SJCRH30 (cell line): ENCODE measurements at regions not wholly inside any gene's neighbourhood (a gene's known extent, or its start where the extent isn't known, plus 50 kb on each side); places are given as distances from the start of the nearest gene placed in this dataset.
"Not testable (repeated sequence)": the region's sequence is repeated elsewhere in the genome, so short reads cannot be mapped to it uniquely, and the experiment has no call there.

ENCODE experiments used
- DNase-seq, 2 experiments: peaks; one replicate each; pipeline ENCODE4 v3.0.0-alpha.2; 2015 to 2020
- H3K27ac ChIP-seq: fragments of 250-450 bp; sonication (Bioruptor Pico); 2 replicates; pipeline ENCODE4 v1.5.1; 2020; ENCODE audit warnings: mild to moderate bottlenecking, moderate library complexity
- H3K27me3 ChIP-seq: fragments of 250-450 bp; sonication (Bioruptor Pico); 2 replicates; pipeline ENCODE4 v1.5.1; 2020; ENCODE audit warnings: mild to moderate bottlenecking, moderate library complexity
- H3K36me3 ChIP-seq: fragments of 250-450 bp; sonication (Bioruptor Pico); 2 replicates; pipeline ENCODE4 v1.5.1; 2020; ENCODE audit warnings: mild to moderate bottlenecking, moderate library complexity
- H3K4me1 ChIP-seq: fragments of 250-450 bp; sonication (Bioruptor Pico); 2 replicates; pipeline ENCODE4 v1.5.1; 2020; ENCODE audit warnings: mild to moderate bottlenecking, moderate library complexity
- H3K4me3 ChIP-seq: fragments of 250-450 bp; sonication (Bioruptor Pico); 2 replicates; pipeline ENCODE4 v1.5.1; 2020; ENCODE audit warnings: mild to moderate bottlenecking, moderate library complexity
- H3K9me3 ChIP-seq: fragments of 250-450 bp; sonication (Bioruptor Pico); replicated peaks from 2 replicates; pipeline ENCODE4 v1.5.1; 2020; ENCODE audit warnings: mild to moderate bottlenecking, moderate library complexity

DNA sequence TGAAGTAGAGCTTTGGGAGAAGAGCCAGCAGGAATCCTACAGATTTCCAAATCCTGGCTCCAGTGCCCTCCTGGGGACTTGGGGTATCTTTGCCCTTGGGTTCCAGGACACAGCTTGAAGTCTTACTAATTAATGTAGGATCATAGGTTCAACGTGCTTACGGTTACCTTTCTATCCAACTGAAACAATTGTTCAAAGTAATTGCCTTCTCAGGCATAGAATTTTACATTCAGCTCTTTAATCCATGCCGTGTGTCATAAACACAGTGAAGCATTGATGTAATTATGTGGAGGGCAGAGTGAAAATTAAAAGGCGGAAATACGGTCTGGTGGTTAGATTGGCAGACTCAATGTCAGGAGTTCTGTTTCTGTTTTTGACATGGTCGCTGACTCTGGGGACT lies 170.4 kb downstream of the COG6 start:
- DNase-seq = no peak
- no peak overlapping the region for H3K27ac ChIP-seq
- peaks cover under 1% of the 10 kb centered on the region for H3K4me1 ChIP-seq
- no peaks in the 10 kb centered on the region for H3K27me3 ChIP-seq
- H3K36me3 ChIP-seq = no peaks in the 10 kb centered on the region
- no peaks in the 10 kb centered on the region for H3K9me3 ChIP-seq
- no peak overlapping the region for H3K4me3 ChIP-seq

GRCh38 chr13:39835253-39835652 lies 179.8 kb downstream of the COG6 start:
- H3K27me3 ChIP-seq = no peaks in the 10 kb centered on the region; the same call in 1 of the 2 replicates
- peaks cover 9% of the 10 kb centered on the region; the same call in 1 of the 2 replicates for H3K4me1 ChIP-seq
- DNase-seq = no peak
- H3K4me3 ChIP-seq = no peak overlapping the region
- H3K36me3 ChIP-seq = no peaks in the 10 kb centered on the region
- no peak overlapping the region for H3K27ac ChIP-seq
- no peaks in the 10 kb centered on the region; the same call in none of the 2 replicates for H3K9me3 ChIP-seq

DNA sequence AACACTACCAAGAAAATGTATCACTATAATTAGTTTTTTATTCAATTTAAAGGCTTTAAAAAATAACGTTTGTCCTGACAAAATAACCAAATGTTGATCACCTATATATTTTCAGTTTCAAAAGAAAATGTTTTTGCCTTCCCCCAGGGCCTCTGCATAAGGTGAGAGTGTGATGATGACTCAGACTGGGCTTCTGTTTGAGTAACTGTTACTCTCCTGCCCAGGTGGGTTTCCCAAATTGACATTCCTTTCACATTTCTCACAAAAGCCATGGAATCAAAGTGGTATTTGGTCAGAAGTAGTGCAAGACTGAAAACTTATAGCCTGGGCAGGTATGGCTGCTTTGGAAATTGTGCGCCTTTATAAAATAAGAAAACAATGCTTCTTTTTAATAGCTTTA lies 180.6 kb downstream of the COG6 start:
- Histone ChIP-seq H3K36me3 (no peaks in the 10 kb centered on the region), H3K4me3 (no peak overlapping the region), H3K27ac (no peak overlapping the region), H3K4me1 (peaks cover 9% of the 10 kb centered on the region; the same call in 1 of the 2 replicates), H3K9me3 (no peaks in the 10 kb centered on the region; the same call in none of the 2 replicates), H3K27me3 (no peaks in the 10 kb centered on the region; the same call in 1 of the 2 replicates)
- no peak for DNase-seq

GRCh38 chr13:39837866-39838265 lies 182.4 kb downstream of the COG6 start:
- not testable (repeated sequence) for H3K9me3 ChIP-seq, H3K4me1 ChIP-seq, H3K4me3 ChIP-seq, DNase-seq, H3K36me3 ChIP-seq, H3K27me3 ChIP-seq, H3K27ac ChIP-seq

- H3K9me3 ChIP-seq = no peaks in the 10 kb centered on the region; the same call in none of the 2 replicates
- H3K36me3 ChIP-seq = no peaks in the 10 kb centered on the region
- no peak overlapping the region; the same call in 1 of the 2 replicates for H3K27ac ChIP-seq
- peak; percentile 29 to 41 for DNase-seq
- no peak overlapping the region for H3K4me3 ChIP-seq
- peaks cover 9% of the 10 kb centered on the region; the same call in 1 of the 2 replicates for H3K4me1 ChIP-seq
- H3K27me3 ChIP-seq = no peaks in the 10 kb centered on the region
These were observed 184.7 kb downstream of the COG6 start for GRCh38 chr13:39840201-39840600.

DNA sequence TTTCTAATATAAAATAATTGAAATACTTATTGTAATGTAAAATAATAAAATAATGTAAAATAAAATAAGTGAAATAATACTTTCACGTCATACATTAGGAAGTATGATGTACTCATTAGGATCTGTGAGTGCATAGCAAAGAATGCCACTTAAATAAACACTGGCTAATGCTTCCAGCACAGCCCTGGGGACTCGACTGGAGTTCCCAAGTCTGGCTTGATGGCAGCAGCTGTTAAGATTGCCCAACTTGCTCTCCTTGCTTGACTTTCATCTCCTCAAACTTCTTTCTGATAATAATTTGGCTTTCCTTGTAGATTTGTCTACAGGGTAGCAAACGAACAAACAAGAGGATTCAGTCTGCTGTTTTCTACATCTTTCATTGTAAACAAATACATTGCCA lies 191.9 kb downstream of the COG6 start:
- Histone ChIP-seq H3K36me3 (no peaks in the 10 kb centered on the region), H3K4me1 (peaks cover 4% of the 10 kb centered on the region; the same call in 1 of the 2 replicates), H3K4me3 (no peak overlapping the region), H3K9me3 (peaks cover 8% of the 10 kb centered on the region; the same call in 1 of the 2 replicates), H3K27ac (no peak overlapping the region), H3K27me3 (no peaks in the 10 kb centered on the region)
- peak; percentile 56 to 68 for DNase-seq

- Histone ChIP-seq H3K4me1 (peaks cover 18% of the 10 kb centered on the region), H3K36me3 (no peaks in the 10 kb centered on the region), H3K9me3 (peaks cover 8% of the 10 kb centered on the region), H3K4me3 (peak overlapping the region; percentile 34), H3K27ac (peak overlapping the region; percentile 65), H3K27me3 (no peaks in the 10 kb centered on the region)
- DNase-seq = peak; percentile 87
These were observed 199.8 kb downstream of the COG6 start for GRCh38 chr13:39855236-39855635.

DNA sequence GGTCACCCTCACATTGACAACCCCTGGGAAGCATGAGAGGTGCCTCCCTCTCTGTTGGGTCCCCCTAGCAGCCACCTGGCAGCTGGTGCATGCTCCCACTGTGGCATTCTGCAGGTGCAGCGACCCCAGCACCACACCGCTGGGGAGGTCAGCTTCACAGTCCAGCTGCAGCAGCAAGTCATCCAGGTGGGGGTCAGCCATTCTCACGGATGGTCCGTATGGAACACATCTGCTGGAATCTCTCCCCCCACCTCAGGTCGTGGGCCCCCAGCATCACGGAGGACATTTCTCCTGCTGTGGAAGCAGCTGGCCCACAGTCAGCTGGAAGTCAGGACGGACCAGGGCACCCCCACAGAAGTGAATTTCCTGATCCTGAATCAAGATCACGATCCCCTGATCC lies 201.3 kb downstream of the COG6 start:
- H3K9me3 ChIP-seq = peaks cover 4% of the 10 kb centered on the region
- no peak for DNase-seq
- H3K36me3 ChIP-seq = no peaks in the 10 kb centered on the region
- H3K4me3 ChIP-seq = no peak overlapping the region
- H3K4me1 ChIP-seq = peaks cover 18% of the 10 kb centered on the region
- H3K27ac ChIP-seq = no peak overlapping the region
- H3K27me3 ChIP-seq = no peaks in the 10 kb centered on the region

DNA sequence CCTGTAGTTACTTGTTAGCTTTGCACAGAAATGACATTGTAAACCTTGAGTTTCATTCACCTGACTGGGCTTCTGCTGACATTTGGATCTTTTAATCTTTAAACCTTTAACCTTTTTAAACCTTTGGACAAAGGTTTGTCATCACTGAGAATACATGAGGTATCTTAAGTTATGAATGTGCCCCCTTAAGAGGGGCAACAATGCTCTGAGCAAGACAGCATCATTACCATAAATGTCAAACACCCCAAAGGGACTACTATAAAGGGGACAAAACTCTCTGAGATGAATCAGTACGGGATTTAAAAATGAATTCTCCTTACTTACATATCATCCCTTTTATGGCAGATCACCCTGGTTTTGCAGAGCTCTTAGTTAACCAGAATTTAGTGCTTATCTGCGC lies 203.3 kb downstream of the COG6 start:
- H3K36me3 ChIP-seq = no peaks in the 10 kb centered on the region
- no peak overlapping the region for H3K27ac ChIP-seq
- DNase-seq = no peak
- no peaks in the 10 kb centered on the region; the same call in 1 of the 2 replicates for H3K9me3 ChIP-seq
- no peaks in the 10 kb centered on the region for H3K27me3 ChIP-seq
- H3K4me3 ChIP-seq = no peak overlapping the region
- H3K4me1 ChIP-seq = peaks cover 18% of the 10 kb centered on the region

DNA sequence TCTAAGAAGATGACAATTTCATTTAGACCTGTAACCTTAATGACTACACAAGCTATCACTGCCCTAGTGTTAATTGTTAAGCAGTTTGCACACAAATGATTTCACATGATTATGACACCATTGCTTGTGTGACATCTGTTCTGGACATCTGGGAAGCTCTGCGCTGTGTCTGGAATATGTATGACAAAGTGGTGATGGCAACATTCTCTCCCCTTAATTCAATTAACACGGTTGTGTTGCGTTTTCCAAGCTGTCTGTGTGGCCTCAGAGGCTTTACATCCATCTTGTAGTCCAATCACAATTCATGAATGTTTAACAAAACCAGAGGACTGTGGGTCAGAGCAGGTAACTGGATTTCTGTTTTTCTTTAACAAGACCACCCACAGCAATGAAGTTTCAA lies 204.4 kb downstream of the COG6 start:
- H3K36me3 ChIP-seq = no peaks in the 10 kb centered on the region
- H3K27me3 ChIP-seq = no peaks in the 10 kb centered on the region
- H3K9me3 ChIP-seq = no peaks in the 10 kb centered on the region; the same call in 1 of the 2 replicates
- no peak overlapping the region for H3K27ac ChIP-seq
- peak in 1 of 2 experiments; percentile 34 for DNase-seq
- peaks cover 13% of the 10 kb centered on the region for H3K4me1 ChIP-seq
- no peak overlapping the region for H3K4me3 ChIP-seq

DNA sequence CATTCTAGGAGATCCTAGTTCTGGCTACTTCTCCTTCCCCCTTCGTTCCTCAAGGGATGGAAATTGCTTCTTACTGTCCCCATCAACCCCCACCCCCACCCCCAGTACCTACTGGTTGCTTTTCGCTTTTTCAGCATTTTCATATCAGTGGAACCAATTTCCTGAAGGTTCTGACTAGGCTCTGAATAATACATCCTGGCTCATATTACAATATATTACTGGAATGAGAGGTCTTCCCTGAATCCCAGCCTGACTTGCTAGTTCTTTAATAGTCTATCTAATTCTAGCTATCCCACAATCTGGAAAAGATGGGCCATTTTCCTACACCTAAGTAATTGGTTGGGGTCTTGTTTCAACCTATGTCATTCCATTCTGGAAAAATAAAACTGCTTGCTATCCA lies 207.4 kb downstream of the COG6 start:
- Histone ChIP-seq H3K4me1 (peaks cover 3% of the 10 kb centered on the region; the same call in 1 of the 2 replicates), H3K27me3 (no peaks in the 10 kb centered on the region), H3K36me3 (no peaks in the 10 kb centered on the region; the same call in 1 of the 2 replicates), H3K27ac (no peak overlapping the region), H3K9me3 (no peaks in the 10 kb centered on the region; the same call in 1 of the 2 replicates), H3K4me3 (no peak overlapping the region)
- DNase-seq = no peak

DNA sequence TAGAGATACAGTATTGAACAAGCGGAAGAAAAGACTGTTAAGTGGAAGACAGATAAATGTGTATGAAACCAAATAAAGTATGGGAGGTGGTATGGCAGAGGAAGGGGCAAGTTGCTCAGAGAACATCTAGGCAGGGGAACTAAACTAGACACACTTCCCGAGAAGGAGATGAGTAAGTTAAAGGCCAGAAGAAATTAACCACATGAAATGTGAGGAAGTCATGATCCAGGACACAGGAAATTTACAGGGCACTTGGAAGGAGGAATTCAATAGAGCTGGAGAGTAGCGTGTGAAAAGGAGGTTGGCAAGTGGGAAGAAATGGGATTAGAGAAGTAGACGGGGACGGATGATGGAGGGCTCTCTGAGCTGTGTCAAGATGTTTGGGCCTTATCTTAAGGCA lies 208.8 kb downstream of the COG6 start:
- H3K9me3 ChIP-seq = no peaks in the 10 kb centered on the region; the same call in none of the 2 replicates
- DNase-seq = no peak
- H3K27ac ChIP-seq = no peak overlapping the region
- H3K27me3 ChIP-seq = no peaks in the 10 kb centered on the region
- no peak overlapping the region for H3K4me3 ChIP-seq
- H3K36me3 ChIP-seq = no peaks in the 10 kb centered on the region; the same call in 1 of the 2 replicates
- H3K4me1 ChIP-seq = peaks cover 5% of the 10 kb centered on the region; the same call in 1 of the 2 replicates

- DNase-seq = no peak
- Histone ChIP-seq H3K27ac (no peak overlapping the region), H3K27me3 (no peaks in the 10 kb centered on the region), H3K9me3 (no peaks in the 10 kb centered on the region; the same call in 1 of the 2 replicates), H3K4me1 (0 out of 2 replicates have a peak, but pooled peaks cover 3% of the 10 kb centered on the region), H3K4me3 (no peak overlapping the region), H3K36me3 (no peaks in the 10 kb centered on the region; the same call in 1 of the 2 replicates)
These were observed 211.3 kb downstream of the COG6 start for GRCh38 chr13:39866722-39867121.

DNA sequence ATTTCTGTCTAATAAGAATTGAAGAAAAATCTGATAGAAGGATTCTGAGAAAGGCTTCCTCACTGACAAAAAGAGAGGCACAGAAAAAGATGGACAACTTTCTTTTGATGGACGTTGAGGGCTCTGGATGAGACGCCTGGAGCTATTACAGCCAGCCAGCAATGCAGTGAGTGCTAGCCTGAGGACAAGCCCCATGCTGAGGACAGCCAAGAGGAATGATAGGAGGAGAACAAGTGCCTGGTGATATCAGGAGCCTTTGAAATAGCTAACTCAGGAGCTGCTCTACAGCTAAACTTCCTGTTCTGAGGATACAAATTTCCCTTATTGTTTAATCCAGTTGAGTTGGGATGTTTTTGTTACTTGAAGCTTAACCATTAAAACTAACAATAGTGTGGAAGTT lies 212.3 kb downstream of the COG6 start:
- Histone ChIP-seq H3K27ac (no peak overlapping the region), H3K4me3 (no peak overlapping the region), H3K9me3 (no peaks in the 10 kb centered on the region; the same call in 1 of the 2 replicates), H3K36me3 (no peaks in the 10 kb centered on the region; the same call in 1 of the 2 replicates), H3K27me3 (no peaks in the 10 kb centered on the region), H3K4me1 (0 out of 2 replicates have a peak, but pooled peaks cover 3% of the 10 kb centered on the region)
- no peak for DNase-seq

DNA sequence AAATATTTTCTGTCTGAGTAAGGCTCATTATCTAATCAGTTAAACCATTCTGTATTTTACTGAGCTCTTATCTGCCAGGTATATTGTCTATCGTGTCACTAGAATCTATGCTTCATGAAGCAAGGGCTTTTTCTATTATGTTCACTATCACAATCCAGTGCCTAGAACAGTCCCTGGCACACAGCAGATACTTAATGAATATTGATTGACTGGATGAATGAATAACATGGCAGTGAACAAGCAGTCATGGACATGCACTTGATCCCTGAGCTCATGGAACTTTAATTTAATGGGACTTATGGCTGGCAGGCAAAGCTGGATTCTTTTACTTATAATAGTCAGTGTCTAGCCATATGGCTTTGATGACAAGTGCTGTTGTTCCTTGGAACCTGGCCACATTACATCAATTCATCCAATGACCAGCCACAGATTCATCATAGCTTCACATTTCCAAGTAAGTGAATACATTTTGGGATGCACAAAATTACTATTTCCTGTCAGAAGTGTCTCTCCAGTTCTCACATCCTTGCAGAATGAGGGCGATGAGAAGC lies 214.8 kb downstream of the COG6 start:
- Histone ChIP-seq H3K27ac (no peak overlapping the region), H3K27me3 (no peaks in the 10 kb centered on the region), H3K4me3 (no peak overlapping the region), H3K9me3 (no peaks in the 10 kb centered on the region; the same call in 1 of the 2 replicates), H3K36me3 (no peaks in the 10 kb centered on the region; the same call in 1 of the 2 replicates), H3K4me1 (peaks cover 9% of the 10 kb centered on the region; the same call in 1 of the 2 replicates)
- no peak for DNase-seq
